ENCODE measurements at regions not wholly inside any gene's neighbourhood (a gene's known extent, or its start where the extent isn't known, plus 50 kb on each side); places are given as distances from the start of the nearest gene placed in this dataset.

DNA sequence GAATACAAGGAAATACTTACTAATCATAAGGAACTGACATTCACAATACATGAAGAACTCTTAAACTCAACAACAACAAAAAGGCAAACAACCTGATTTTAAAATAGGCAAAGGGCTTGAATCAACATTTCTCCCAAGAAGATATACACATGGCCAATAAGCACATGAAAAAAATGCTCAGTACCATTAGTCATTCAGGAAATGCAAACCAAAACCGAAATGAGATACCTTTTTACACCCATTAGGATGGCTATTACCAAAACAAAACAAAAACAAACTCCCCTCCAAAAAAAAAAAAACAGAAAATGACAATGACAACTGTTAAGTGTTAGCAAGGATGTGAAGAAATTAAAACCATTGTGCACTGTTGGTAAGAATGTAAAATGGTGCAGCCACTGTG is 104.1 kb upstream of the ZNF462 start:
- H3K27me3 ChIP-seq, result no peaks in the 10 kb centered on the region
- intact Hi-C loops (cut with DNase I; ENCODE audit: low total_unique reads), result no loop called here
- H3K27ac ChIP-seq, result no peak overlapping the region
- H3K36me3 ChIP-seq, result no peaks in the 10 kb centered on the region
- no peak for TF ChIP-seq POLR2A (IDR thresholded peaks at IDR 0.05)
- TF ChIP-seq, protein P1, sequence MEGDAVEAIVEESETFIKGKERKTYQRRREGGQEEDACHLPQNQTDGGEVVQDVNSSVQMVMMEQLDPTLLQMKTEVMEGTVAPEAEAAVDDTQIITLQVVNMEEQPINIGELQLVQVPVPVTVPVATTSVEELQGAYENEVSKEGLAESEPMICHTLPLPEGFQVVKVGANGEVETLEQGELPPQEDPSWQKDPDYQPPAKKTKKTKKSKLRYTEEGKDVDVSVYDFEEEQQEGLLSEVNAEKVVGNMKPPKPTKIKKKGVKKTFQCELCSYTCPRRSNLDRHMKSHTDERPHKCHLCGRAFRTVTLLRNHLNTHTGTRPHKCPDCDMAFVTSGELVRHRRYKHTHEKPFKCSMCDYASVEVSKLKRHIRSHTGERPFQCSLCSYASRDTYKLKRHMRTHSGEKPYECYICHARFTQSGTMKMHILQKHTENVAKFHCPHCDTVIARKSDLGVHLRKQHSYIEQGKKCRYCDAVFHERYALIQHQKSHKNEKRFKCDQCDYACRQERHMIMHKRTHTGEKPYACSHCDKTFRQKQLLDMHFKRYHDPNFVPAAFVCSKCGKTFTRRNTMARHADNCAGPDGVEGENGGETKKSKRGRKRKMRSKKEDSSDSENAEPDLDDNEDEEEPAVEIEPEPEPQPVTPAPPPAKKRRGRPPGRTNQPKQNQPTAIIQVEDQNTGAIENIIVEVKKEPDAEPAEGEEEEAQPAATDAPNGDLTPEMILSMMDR (IDR thresholded peaks at IDR 0.05), result no peak
- no peak for DNase-seq
- no peaks in the 10 kb centered on the region for H3K9me3 ChIP-seq
- no peak overlapping the region for H3K4me3 ChIP-seq
- no peaks in the 10 kb centered on the region for H3K4me1 ChIP-seq

DNA sequence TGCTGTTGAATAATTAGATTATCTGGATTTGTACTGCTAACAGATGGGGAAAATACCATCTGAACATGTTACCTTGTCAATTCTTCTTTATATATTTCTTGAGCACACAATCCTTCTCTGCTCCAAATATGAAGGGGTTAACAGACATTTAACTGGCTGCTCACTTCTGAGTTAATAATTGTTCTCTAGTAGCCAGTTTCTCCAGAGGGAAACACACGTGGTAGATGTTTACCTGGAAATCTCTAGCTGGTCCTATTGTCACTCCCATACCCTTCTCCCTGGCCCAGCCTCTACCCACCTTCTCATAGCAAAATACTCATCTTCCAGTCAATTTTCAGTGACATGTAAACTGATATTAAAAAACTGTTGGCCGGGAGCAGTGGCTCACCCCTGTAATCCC is 101.5 kb upstream of the ZNF462 start:
- no peaks in the 10 kb centered on the region for H3K36me3 ChIP-seq
- no peaks in the 10 kb centered on the region for H3K4me1 ChIP-seq
- no peaks in the 10 kb centered on the region for H3K27me3 ChIP-seq
- H3K27ac ChIP-seq, result no peak overlapping the region
- TF ChIP-seq, protein P1 (IDR thresholded peaks at IDR 0.05), result no peak
- no peak for TF ChIP-seq POLR2A (IDR thresholded peaks at IDR 0.05)
- H3K4me3 ChIP-seq, result no peak overlapping the region
- H3K9me3 ChIP-seq, result no peaks in the 10 kb centered on the region
- intact Hi-C loops (cut with DNase I; ENCODE audit: low total_unique reads), result no loop called here
- no peak for DNase-seq

DNA sequence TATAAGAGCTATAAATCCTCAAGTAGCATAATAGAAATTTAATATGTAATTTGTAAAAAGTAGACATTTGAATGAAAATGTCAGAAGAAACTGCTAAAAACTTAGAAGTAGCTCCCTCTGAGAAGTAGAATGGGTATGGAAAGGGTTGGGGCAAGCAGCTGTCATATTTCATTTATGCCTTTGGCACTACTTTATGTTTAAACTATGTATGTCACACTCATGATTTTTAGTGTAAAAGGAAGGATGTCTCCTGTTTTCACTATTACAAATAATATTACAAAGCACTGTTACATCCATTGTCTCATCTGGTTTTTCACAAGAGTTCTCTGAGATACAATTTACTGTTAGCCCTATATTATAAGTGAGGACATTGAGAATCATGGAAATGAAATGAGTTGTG is 96.3 kb upstream of the ZNF462 start:
- H3K4me3 ChIP-seq, result no peak overlapping the region
- DNase-seq, result no peak
- TF ChIP-seq, protein P1 (IDR thresholded peaks at IDR 0.05), result no peak
- TF ChIP-seq POLR2A (IDR thresholded peaks at IDR 0.05), result no peak
- H3K4me1 ChIP-seq, result peaks cover 0 to 5% of the 10 kb centered on the region in 2 donors
- H3K9me3 ChIP-seq, result no peaks in the 10 kb centered on the region
- no peaks in the 10 kb centered on the region for H3K36me3 ChIP-seq
- H3K27ac ChIP-seq, result no peak overlapping the region
- no peaks in the 10 kb centered on the region for H3K27me3 ChIP-seq
- intact Hi-C loops (cut with DNase I; ENCODE audit: low total_unique reads), result no loop called here

DNA sequence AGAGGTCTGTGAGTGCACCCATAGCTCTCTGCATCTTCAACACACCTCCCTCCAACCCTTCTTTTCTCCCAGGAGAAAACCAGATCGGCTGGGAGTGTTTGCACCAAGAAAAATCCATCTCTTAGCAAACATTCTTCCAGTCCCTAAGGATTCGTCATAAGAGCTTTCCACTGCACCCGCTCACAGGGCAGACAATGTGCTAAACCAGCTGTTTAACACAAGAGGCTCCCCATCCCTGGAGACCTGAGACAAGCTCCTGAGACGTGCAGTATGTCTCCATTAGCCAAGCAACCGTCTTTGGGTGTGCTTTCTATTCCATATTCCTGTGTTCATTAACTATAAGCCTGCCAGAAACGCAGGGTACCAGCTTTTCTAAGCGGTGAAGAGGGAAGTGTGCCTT is 93.6 kb upstream of the ZNF462 start:
- no peaks in the 10 kb centered on the region for H3K9me3 ChIP-seq
- H3K4me3 ChIP-seq, result no peak overlapping the region
- no peak for DNase-seq
- H3K27me3 ChIP-seq, result no peaks in the 10 kb centered on the region
- intact Hi-C loops (cut with DNase I; ENCODE audit: low total_unique reads), result no loop called here
- no peak overlapping the region for H3K27ac ChIP-seq
- no peak for TF ChIP-seq POLR2A (IDR thresholded peaks at IDR 0.05)
- TF ChIP-seq, protein P1 (IDR thresholded peaks at IDR 0.05), result no peak
- H3K4me1 ChIP-seq, result peaks cover 0 to 5% of the 10 kb centered on the region in 2 donors
- no peaks in the 10 kb centered on the region for H3K36me3 ChIP-seq

DNA sequence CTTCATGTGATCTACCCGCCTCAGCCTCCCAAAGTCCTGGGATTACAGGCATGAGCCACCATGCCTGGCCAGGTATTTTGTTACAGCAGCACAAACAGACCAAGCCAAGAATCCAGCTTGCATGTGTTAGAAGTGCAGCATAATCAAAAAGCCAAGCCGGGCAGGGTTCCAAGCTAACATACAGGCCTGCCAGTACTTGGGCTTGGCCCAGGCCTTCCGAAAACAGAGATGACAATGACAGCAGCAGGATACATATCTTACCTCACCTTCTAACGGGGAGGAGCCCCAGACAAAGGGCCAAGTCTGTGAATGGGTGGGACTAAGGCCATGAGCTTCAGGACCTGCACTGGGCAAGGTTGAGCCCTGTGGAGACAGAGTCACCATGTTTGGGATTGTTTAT is 91.4 kb upstream of the ZNF462 start:
- Histone ChIP-seq H3K27ac (peak overlapping the region in 1 of 2 donors; percentile 51), H3K4me3 (no peak overlapping the region), H3K27me3 (no peaks in the 10 kb centered on the region), H3K9me3 (no peaks in the 10 kb centered on the region), H3K36me3 (no peaks in the 10 kb centered on the region), H3K4me1 (peaks cover 0 to 5% of the 10 kb centered on the region in 2 donors)
- intact Hi-C loops (cut with DNase I; ENCODE audit: low total_unique reads), result no loop called here
- TF ChIP-seq POLR2A (IDR thresholded peaks at IDR 0.05), result no peak
- TF ChIP-seq, protein P1 (IDR thresholded peaks at IDR 0.05), result no peak
- peak in 1 of 2 donors; percentile 15 for DNase-seq

Measured in uterus (tissue), 3 donors.